HFF-Myc (cell line): ENCODE measurements at regions not wholly inside any gene's neighbourhood (a gene's known extent, or its start where the extent isn't known, plus 50 kb on each side); places are given as distances from the start of the nearest gene placed in this dataset.

Source experiments
- DNase-seq: peaks from one replicate; pipeline ENCODE4 v3.0.0-alpha.2; 2011; ENCODE audit warnings: low read depth; ENCODE audit errors: extremely low read depth
- H3K4me3 ChIP-seq: replicated peaks from 2 replicates; pipeline ENCODE4 v1.5.1; 2011; ENCODE audit warnings: low read depth, mild to moderate bottlenecking, control low read depth, low read length
- CTCF ChIP-seq: IDR thresholded peaks from 2 replicates; pipeline ENCODE4 v1.5.1; 2012; ENCODE audit warnings: mild to moderate bottlenecking, low read depth, low read length, control low read depth; ENCODE audit errors: missing control alignments

- no peak overlapping the region for H3K4me3 ChIP-seq
- DNase-seq: no peak
- TF ChIP-seq CTCF: no peak
Measured at GRCh38 chr12:34097213-34097612, 74.9 kb downstream of the ALG10 start.

GRCh38 chr12:34105392-34105933 lies 83.2 kb downstream of the ALG10 start:
- no peak for TF ChIP-seq CTCF
- DNase-seq: no peak
- H3K4me3 ChIP-seq: no peak overlapping the region

GRCh38 chr12:34106172-34106571 lies 83.9 kb downstream of the ALG10 start:
- TF ChIP-seq CTCF: no peak
- no peak overlapping the region for H3K4me3 ChIP-seq
- no peak for DNase-seq

- TF ChIP-seq CTCF: no peak
- no peak overlapping the region for H3K4me3 ChIP-seq
- DNase-seq: no peak
Measured at GRCh38 chr12:34107016-34107415, 84.7 kb downstream of the ALG10 start.

GRCh38 chr12:34107781-34108404 lies 85.6 kb downstream of the ALG10 start:
- TF ChIP-seq CTCF: no peak
- DNase-seq: no peak
- no peak overlapping the region for H3K4me3 ChIP-seq

GRCh38 chr12:34108405-34108803 lies 86.1 kb downstream of the ALG10 start:
- TF ChIP-seq CTCF: no peak
- no peak overlapping the region for H3K4me3 ChIP-seq
- DNase-seq: no peak

- no peak for DNase-seq
- no peak overlapping the region for H3K4me3 ChIP-seq
- no peak for TF ChIP-seq CTCF
Measured at GRCh38 chr12:34108967-34109366, 86.7 kb downstream of the ALG10 start.
